ENCODE measurements at regions not wholly inside any gene's neighbourhood (a gene's known extent, or its start where the extent isn't known, plus 50 kb on each side); places are given as distances from the start of the nearest gene placed in this dataset.

DNA sequence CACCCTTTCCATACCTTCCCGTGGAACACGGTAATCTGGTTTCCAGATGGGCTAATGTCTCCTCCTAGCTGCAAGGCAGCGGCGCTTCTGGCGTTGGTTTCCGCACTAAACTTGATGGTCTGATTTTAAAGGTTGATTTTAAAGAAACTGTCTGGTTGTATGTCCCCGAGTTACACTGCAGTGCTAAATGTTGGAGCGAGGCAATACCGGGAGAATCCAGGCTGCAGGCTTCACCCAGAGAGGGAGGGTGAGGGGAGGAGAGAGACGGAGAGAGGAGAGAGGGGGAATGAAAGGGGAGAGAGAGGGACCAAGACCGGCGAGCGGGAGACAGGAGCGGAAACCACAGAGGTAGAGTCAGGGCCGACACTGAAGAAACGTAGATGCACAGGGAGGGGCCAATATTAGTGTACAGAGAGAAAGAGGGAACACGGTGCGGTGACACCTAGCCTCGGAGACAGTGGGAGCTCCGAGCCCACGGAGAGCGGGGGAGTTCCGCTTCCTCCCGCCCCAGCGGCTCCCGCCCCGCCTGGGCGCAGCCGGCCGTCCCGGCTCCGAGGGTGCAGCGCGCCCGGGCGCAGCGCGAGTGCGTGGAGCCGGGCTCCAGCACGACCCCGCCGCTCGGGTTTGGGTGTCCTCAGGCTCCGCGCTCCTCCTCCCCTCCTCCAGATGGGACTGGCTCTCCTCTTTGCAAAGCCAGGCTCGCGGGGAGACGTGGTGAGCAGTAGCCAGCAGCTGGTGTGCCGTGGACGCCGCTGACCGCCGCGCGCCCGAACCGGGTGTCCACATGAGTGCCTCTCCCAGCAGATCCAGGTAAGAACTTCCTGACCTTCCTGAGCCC lies 71.9 kb upstream of the GRAMD1B start:
- TF ChIP-seq, protein P1, sequence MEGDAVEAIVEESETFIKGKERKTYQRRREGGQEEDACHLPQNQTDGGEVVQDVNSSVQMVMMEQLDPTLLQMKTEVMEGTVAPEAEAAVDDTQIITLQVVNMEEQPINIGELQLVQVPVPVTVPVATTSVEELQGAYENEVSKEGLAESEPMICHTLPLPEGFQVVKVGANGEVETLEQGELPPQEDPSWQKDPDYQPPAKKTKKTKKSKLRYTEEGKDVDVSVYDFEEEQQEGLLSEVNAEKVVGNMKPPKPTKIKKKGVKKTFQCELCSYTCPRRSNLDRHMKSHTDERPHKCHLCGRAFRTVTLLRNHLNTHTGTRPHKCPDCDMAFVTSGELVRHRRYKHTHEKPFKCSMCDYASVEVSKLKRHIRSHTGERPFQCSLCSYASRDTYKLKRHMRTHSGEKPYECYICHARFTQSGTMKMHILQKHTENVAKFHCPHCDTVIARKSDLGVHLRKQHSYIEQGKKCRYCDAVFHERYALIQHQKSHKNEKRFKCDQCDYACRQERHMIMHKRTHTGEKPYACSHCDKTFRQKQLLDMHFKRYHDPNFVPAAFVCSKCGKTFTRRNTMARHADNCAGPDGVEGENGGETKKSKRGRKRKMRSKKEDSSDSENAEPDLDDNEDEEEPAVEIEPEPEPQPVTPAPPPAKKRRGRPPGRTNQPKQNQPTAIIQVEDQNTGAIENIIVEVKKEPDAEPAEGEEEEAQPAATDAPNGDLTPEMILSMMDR (conservative IDR thresholded peaks at IDR 0.05) = no peak
- TF ChIP-seq ZFX (IDR thresholded peaks at IDR 0.05) = no peak

All from C4-2B (cell line).